Naive thymus-derived CD4-positive, alpha-beta T cell (primary cell): ENCODE measurements at regions not wholly inside any gene's neighbourhood (a gene's known extent, or its start where the extent isn't known, plus 50 kb on each side); places are given as distances from the start of the nearest gene placed in this dataset.

ENCODE experiments used
- ATAC-seq: fragments of 150-1000 bp; cut with Tn5 transposase; 2 replicates; pipeline ENCODE4 v1.10.0; 2021; ENCODE audit warnings: mild to moderate bottlenecking, moderate library complexity
- CTCF ChIA-PET: fragments of 350-600 bp; sonication (Branson Sonifier 250); formaldehyde crosslinking; loops from one replicate; lab custom pipeline; 2021; ENCODE audit warnings: antibody characterized with exemption; lab: Charles Lee
- POLR2A ChIA-PET: fragments of 350-600 bp; sonication (Branson Sonifier 250); formaldehyde crosslinking; loops from one replicate; lab custom pipeline; 2021; ENCODE audit warnings: antibody characterized with exemption, inconsistent platforms; lab: Charles Lee
- DNase-seq, 9 donors: peaks; one replicate each; pipeline versions ENCODE4 v3.0.0 to v3.0.0-alpha.2; 2020 to 2022; ENCODE audit warnings: mixed read lengths in 1 of 9
- H3K27ac ChIP-seq: one replicate; pipeline ENCODE4 v1.7.0; 2013; ENCODE audit warnings: mild to moderate bottlenecking, low read depth, low read length, moderate library complexity
- H3K27me3 ChIP-seq, 2 donors: one replicate each; pipeline ENCODE4 v1.7.0; 2013; ENCODE audit warnings: low read length in 2 of 2, mild to moderate bottlenecking in 2 of 2, moderate library complexity in 2 of 2; ENCODE audit not compliant: control insufficient read depth in 2 of 2, insufficient read depth in 2 of 2
- H3K36me3 ChIP-seq, 3 experiments: 1 replicate in 2 of 3; 2 replicates in 1 of 3; pipeline ENCODE4 v1.7.0; 2013; ENCODE audit warnings: low read length in 3 of 3, mild to moderate bottlenecking in 3 of 3, moderate library complexity in 1 of 3; ENCODE audit not compliant: insufficient read depth in 3 of 3, control insufficient read depth in 2 of 3
- H3K4me1 ChIP-seq, 2 donors: one replicate each; pipeline ENCODE4 v1.7.0; 2013; ENCODE audit warnings: low read length in 2 of 2, mild to moderate bottlenecking in 2 of 2, moderate library complexity in 1 of 2; ENCODE audit not compliant: control insufficient read depth in 2 of 2, insufficient read depth in 2 of 2
- H3K4me3 ChIP-seq: 2 replicates; pipeline ENCODE4 v1.7.0; 2013; ENCODE audit warnings: mild to moderate bottlenecking, low read length
- H3K9me3 ChIP-seq, 3 experiments: 1 replicate in 2 of 3; 2 replicates in 1 of 3; pipeline ENCODE4 v1.7.0; 2013; ENCODE audit warnings: low read length in 3 of 3; ENCODE audit not compliant: control insufficient read depth in 2 of 3
- H3K27ac Mint-ChIP-seq, 9 donors: one replicate each; pipeline ENCODE4 v1.8.0; 2020 to 2022; ENCODE audit warnings: mixed read lengths in 9 of 9, mild to moderate bottlenecking in 8 of 9, moderate library complexity in 5 of 9, inconsistent platforms in 2 of 9
- H3K27me3 Mint-ChIP-seq, 5 donors: one replicate each; pipeline ENCODE4 v1.8.0; 2021 to 2022; ENCODE audit warnings: mixed read lengths in 5 of 5, mild to moderate bottlenecking in 1 of 5
- H3K36me3 Mint-ChIP-seq, 5 donors: one replicate each; pipeline ENCODE4 v1.8.0; 2020 to 2022; ENCODE audit warnings: mixed read lengths in 5 of 5, mild to moderate bottlenecking in 3 of 5, inconsistent platforms in 1 of 5
- H3K4me1 Mint-ChIP-seq, 7 donors: one replicate each; pipeline ENCODE4 v1.8.0; 2020 to 2022; ENCODE audit warnings: mixed read lengths in 7 of 7, mild to moderate bottlenecking in 3 of 7, inconsistent platforms in 1 of 7
- H3K4me3 Mint-ChIP-seq, 10 donors: one replicate each; pipeline ENCODE4 v1.8.0; 2020 to 2022; ENCODE audit warnings: mild to moderate bottlenecking in 10 of 10, mixed read lengths in 10 of 10, moderate library complexity in 6 of 10, inconsistent platforms in 2 of 10
- H3K9me3 Mint-ChIP-seq, 11 donors: one replicate each; pipeline ENCODE4 v1.8.0; 2020 to 2022; ENCODE audit warnings: mixed read lengths in 11 of 11, mild to moderate bottlenecking in 4 of 11, inconsistent platforms in 1 of 11, moderate library complexity in 1 of 11
- intact Hi-C, 2 donors: fragments of 100-400 bp; cut with micrococcal nuclease; formaldehyde crosslinking; loops; one replicate each; pipeline ENCODE4 v1.15.1; 2023

DNA sequence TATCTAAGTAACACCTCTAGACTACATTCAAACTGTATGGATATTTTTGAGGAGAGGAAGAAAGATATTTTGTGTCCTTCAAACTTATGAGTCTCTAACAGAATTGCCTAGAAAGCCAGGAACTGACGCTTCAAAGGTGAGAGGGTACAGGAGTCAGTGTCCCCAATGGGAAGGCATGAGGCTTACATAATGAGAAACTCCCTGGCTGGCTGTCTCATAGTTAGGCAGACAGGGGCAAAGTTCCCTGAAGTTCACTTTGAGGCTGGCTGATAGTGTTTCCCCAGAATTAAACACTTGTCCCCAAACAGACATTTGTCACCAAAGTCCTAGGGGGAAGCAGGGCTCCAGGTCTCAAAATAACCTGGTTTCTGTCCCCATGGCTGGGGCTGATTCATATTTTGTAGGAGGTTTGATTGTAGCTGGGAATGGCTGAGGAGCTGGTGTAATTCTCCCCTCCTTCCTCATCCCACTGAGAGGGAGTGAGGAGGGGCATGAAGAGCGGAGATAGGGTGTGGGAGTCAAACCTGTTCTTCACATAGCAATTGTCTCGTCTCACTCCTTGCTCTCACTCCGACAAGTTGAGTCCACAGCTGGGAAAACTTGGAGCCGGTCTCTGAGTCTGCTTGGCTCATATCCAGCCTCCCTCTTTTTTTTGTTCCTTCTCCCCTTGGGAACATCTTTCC is 56.4 kb upstream of the CISTR start:
- peaks cover 28 to 40% (median 36%) of the 10 kb centered on the region in 5 donors for H3K27me3 Mint-ChIP-seq
- POLR2A ChIA-PET: no interaction called here
- H3K4me3 ChIP-seq: no peak overlapping the region
- DNase-seq (no peak), ATAC-seq (no peak)
- no peaks in the 10 kb centered on the region for H3K9me3 Mint-ChIP-seq
- intact Hi-C loops: no loop called here
- H3K27me3 ChIP-seq: peaks cover 0 to 3% of the 10 kb centered on the region in 2 donors
- H3K27ac ChIP-seq: no peak overlapping the region
- CTCF ChIA-PET: no interaction called here
- peaks cover 0 to 6% (median 0%) of the 10 kb centered on the region in 7 donors for H3K4me1 Mint-ChIP-seq
- H3K4me3 Mint-ChIP-seq: no peak overlapping the region
- no peaks in the 10 kb centered on the region for H3K9me3 ChIP-seq
- no peak overlapping the region for H3K27ac Mint-ChIP-seq
- H3K36me3 ChIP-seq: no peaks in the 10 kb centered on the region
- H3K36me3 Mint-ChIP-seq: no peaks in the 10 kb centered on the region
- H3K4me1 ChIP-seq: no peaks in the 10 kb centered on the region

DNA sequence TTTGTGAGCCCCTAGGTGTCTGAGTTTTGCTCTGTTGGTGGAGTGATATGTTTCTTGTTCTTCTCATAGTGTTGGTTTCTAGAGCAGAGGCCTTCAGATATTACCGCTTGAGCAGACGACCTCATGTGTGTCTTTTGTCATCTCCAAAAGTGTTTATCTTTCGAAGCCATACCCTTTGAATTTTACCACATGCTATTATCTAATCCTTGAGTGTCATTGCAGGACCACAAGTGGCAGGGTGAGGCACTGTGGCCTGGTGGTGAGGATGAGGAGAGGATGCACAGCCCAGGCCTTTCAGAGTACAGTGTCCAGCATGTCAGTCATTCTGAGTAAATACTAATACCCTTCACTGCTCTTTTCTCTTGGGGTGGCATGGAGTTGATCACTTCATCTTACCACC is 57.2 kb upstream of the CISTR start:
- DNase-seq (no peak), ATAC-seq (no peak)
- Histone ChIP-seq H3K4me3 (no peak overlapping the region), H3K4me1 (no peaks in the 10 kb centered on the region), H3K9me3 (no peaks in the 10 kb centered on the region), H3K27ac (no peak overlapping the region), H3K27me3 (peaks cover 0 to 3% of the 10 kb centered on the region in 2 donors), H3K36me3 (no peaks in the 10 kb centered on the region)
- peaks cover 23 to 40% (median 30%) of the 10 kb centered on the region in 5 donors for H3K27me3 Mint-ChIP-seq
- H3K4me3 Mint-ChIP-seq: no peak overlapping the region
- peaks cover 0 to 6% (median 0%) of the 10 kb centered on the region in 7 donors for H3K4me1 Mint-ChIP-seq
- H3K27ac Mint-ChIP-seq: no peak overlapping the region
- POLR2A ChIA-PET: no interaction called here
- no peaks in the 10 kb centered on the region for H3K9me3 Mint-ChIP-seq
- intact Hi-C loops: no loop called here
- CTCF ChIA-PET: no interaction called here
- H3K36me3 Mint-ChIP-seq: no peaks in the 10 kb centered on the region

DNA sequence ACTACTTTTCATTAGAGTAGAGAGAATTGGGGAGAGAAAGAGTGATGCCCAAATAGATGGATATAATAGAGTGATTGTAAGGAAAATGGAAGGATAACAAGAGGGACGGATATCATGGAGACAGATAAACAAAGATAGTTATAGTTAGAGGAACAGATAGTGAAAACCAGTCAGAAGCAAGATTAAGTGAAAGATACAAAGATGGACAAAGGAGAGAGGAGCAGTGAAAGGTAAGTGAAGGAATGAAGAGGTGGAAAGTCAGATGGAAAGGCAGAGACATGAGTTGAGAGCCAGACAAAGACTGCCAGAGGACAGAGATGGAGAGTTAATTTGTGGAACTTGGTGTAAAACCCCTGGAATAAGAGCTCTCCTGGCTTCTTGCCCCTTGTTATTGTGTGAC is 59.2 kb upstream of the CISTR start:
- H3K27me3 Mint-ChIP-seq: peaks cover 12 to 36% (median 20%) of the 10 kb centered on the region in 5 donors
- DNase-seq (no peak), ATAC-seq (no peak)
- no peaks in the 10 kb centered on the region for H3K36me3 Mint-ChIP-seq
- Histone ChIP-seq H3K9me3 (no peaks in the 10 kb centered on the region), H3K36me3 (no peaks in the 10 kb centered on the region), H3K27ac (no peak overlapping the region), H3K27me3 (peaks cover 0 to 3% of the 10 kb centered on the region in 2 donors), H3K4me3 (no peak overlapping the region), H3K4me1 (no peaks in the 10 kb centered on the region)
- ChIA-PET CTCF (no interaction called here), POLR2A (no interaction called here)
- peaks cover 0 to 6% (median 0%) of the 10 kb centered on the region in 7 donors for H3K4me1 Mint-ChIP-seq
- intact Hi-C loops: no loop called here
- no peak overlapping the region for H3K4me3 Mint-ChIP-seq
- H3K9me3 Mint-ChIP-seq: no peaks in the 10 kb centered on the region
- no peak overlapping the region for H3K27ac Mint-ChIP-seq

DNA sequence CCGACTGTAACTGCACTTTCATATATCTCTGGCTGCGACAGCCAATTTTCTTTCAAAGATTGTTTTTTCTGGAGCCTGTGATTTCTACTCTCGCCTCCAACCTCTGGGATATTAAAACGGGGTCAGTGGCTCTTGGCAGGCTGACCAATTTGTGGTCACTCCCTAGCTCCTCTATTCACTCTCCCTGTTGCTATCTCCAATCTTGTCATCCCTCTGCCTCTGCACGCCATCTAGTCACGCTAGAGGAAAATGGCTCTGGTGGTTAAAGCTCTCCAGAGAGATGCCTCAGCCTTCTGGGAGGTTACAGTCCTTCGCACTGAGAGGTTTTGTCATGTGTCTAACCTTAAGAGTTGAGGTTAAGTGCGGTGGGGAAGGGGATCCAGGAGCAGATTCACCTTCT is 59.8 kb upstream of the CISTR start:
- Mint-ChIP-seq H3K27me3 (peaks cover 12 to 32% (median 18%) of the 10 kb centered on the region in 5 donors), H3K4me1 (peaks cover 0 to 6% (median 0%) of the 10 kb centered on the region in 7 donors), H3K36me3 (peaks cover 0 to 2% (median 0%) of the 10 kb centered on the region in 5 donors), H3K27ac (no peak overlapping the region), H3K4me3 (no peak overlapping the region), H3K9me3 (no peaks in the 10 kb centered on the region)
- Histone ChIP-seq H3K9me3 (no peaks in the 10 kb centered on the region), H3K27me3 (peaks cover 0 to 3% of the 10 kb centered on the region in 2 donors), H3K4me1 (no peaks in the 10 kb centered on the region), H3K4me3 (no peak overlapping the region), H3K36me3 (no peaks in the 10 kb centered on the region), H3K27ac (no peak overlapping the region)
- CTCF ChIA-PET: no interaction called here
- DNase-seq (no peak), ATAC-seq (no peak)
- intact Hi-C loops: no loop called here
- POLR2A ChIA-PET: no interaction called here

DNA sequence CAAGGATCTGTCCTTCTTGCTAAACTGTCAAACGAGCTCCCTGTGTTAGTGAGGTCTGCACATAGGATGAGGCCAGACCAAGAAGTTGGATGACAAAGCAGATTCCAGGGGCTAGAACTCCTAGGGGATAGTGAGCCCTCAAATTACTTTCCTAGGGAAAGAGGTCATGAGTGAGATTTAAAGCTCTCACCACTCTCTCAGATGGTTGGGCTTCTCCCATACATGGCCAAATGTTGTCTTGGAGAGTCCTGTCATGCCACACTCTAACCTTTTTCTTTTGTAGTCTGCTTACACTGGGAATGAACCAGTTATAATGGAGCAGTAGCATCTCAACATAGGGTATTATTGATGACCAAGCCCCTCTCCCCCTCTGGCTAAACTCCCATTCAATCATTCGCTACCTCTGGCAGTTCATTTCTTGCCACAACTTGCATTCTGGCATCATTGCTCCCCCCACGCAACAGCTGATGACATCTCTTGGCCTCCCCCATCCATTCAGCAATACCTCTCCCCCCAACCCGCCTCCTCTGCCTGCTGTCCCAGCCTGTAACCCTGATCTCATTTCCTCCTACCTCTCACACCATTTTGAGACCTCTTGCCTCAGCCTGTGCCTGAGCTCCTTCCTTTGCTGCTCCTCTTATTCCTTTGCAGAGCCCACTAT is 64.7 kb upstream of the CISTR start:
- POLR2A ChIA-PET: no interaction called here
- DNase-seq (no peak), ATAC-seq (no peak)
- H3K9me3 ChIP-seq: no peaks in the 10 kb centered on the region
- no peak overlapping the region for H3K27ac Mint-ChIP-seq
- H3K36me3 Mint-ChIP-seq: peaks cover 0 to 6% (median 0%) of the 10 kb centered on the region in 5 donors
- H3K4me3 Mint-ChIP-seq: no peak overlapping the region
- H3K27me3 Mint-ChIP-seq: peaks cover 44 to 60% (median 53%) of the 10 kb centered on the region in 5 donors
- H3K27ac ChIP-seq: no peak overlapping the region
- H3K9me3 Mint-ChIP-seq: peaks cover 0 to 2% (median 0%) of the 10 kb centered on the region in 11 donors
- intact Hi-C loops: no loop called here
- no peaks in the 10 kb centered on the region for H3K36me3 ChIP-seq
- H3K27me3 ChIP-seq: no peaks in the 10 kb centered on the region
- no peak overlapping the region for H3K4me3 ChIP-seq
- CTCF ChIA-PET: no interaction called here
- H3K4me1 ChIP-seq: no peaks in the 10 kb centered on the region
- peaks cover 0 to 6% (median 0%) of the 10 kb centered on the region in 7 donors for H3K4me1 Mint-ChIP-seq

DNA sequence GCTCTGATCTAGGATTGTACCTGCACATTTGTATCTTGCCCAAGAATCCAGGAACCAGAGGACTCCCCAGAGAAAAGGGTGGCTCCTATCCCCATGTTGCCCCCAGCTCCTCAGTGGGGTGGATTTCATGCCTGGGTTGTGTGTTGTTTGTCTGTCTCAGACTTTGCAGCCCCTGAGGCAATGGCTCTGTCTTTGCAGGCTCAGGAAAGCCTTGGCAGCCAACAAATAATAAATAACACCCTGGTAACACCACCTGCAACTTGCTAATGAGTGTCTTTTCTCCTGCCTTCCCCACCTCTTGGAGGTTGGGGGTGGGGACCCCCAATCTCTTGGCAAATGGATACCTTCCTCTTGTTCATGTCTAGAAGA is 65.2 kb upstream of the CISTR start:
- H3K27me3 Mint-ChIP-seq: peaks cover 48 to 65% (median 58%) of the 10 kb centered on the region in 5 donors
- ATAC-seq (no peak), DNase-seq (no peak)

More for the DNA sequence above, 65.2 kb upstream of the CISTR start:
- Mint-ChIP-seq H3K9me3 (peaks cover 0 to 2% (median 0%) of the 10 kb centered on the region in 11 donors), H3K36me3 (peaks cover 0 to 6% (median 0%) of the 10 kb centered on the region in 5 donors), H3K27ac (no peak overlapping the region), H3K4me3 (no peak overlapping the region), H3K4me1 (peaks cover 0 to 6% (median 0%) of the 10 kb centered on the region in 7 donors)
- Histone ChIP-seq H3K4me1 (no peaks in the 10 kb centered on the region), H3K36me3 (no peaks in the 10 kb centered on the region), H3K27me3 (no peaks in the 10 kb centered on the region), H3K4me3 (no peak overlapping the region), H3K9me3 (no peaks in the 10 kb centered on the region), H3K27ac (no peak overlapping the region)
- intact Hi-C loops: no loop called here
- ChIA-PET CTCF (no interaction called here), POLR2A (no interaction called here)
